Right lobe of liver (tissue), 4 donors: ENCODE measurements at regions not wholly inside any gene's neighbourhood (a gene's known extent, or its start where the extent isn't known, plus 50 kb on each side); places are given as distances from the start of the nearest gene placed in this dataset.

ENCODE experiments used
- POLR2A ChIP-seq: fragments of 450-650 bp; IDR thresholded peaks from one replicate; pipeline ENCODE4 v1.6.1; 2017; ENCODE audit warnings: antibody characterized with exemption, mild to moderate bottlenecking
- TF ChIP-seq, protein P1 (sequence below), 4 donors: fragments of 200-600 bp in 3 of 4; fragments of 450-650 bp in 1 of 4; IDR thresholded peaks; one replicate each; pipeline versions ENCODE4 v1.5.1 to v1.8.0; 2016 to 2022; ENCODE audit warnings: antibody characterized with exemption in 4 of 4, mild to moderate bottlenecking in 2 of 4
- donor health status: DM: no; HTN: no; CAD: no.
- donor health status: DM: no; HTN: no; CAD: no.
- donor health status: DM: no; HTN: yes; CAD: no.

DNA sequence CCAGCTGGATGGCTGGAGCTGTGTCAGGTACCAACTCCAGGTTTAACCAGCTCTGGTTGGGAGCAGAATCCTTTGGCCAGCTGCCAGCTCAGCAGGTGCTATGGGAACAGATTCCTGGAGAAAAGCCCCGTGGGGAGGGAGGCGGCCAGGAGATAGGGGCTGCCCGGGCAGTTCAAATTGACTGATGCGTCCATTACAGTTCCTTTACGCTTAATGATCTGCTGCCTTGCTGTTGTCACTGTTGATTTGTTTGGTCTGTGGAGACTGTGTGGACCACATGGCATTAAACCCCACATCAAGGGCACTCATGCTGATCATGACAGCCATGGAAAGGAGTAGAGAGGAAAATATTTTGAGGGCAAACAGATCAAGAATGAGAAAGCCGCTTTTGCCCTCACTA is 200.0 kb downstream of the TSN start:
- TF ChIP-seq, protein P1, sequence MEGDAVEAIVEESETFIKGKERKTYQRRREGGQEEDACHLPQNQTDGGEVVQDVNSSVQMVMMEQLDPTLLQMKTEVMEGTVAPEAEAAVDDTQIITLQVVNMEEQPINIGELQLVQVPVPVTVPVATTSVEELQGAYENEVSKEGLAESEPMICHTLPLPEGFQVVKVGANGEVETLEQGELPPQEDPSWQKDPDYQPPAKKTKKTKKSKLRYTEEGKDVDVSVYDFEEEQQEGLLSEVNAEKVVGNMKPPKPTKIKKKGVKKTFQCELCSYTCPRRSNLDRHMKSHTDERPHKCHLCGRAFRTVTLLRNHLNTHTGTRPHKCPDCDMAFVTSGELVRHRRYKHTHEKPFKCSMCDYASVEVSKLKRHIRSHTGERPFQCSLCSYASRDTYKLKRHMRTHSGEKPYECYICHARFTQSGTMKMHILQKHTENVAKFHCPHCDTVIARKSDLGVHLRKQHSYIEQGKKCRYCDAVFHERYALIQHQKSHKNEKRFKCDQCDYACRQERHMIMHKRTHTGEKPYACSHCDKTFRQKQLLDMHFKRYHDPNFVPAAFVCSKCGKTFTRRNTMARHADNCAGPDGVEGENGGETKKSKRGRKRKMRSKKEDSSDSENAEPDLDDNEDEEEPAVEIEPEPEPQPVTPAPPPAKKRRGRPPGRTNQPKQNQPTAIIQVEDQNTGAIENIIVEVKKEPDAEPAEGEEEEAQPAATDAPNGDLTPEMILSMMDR (IDR thresholded peaks at IDR 0.05): no peak
- no peak for TF ChIP-seq POLR2A
